Caco-2 (cell line): ENCODE measurements at regions not wholly inside any gene's neighbourhood (a gene's known extent, or its start where the extent isn't known, plus 50 kb on each side); places are given as distances from the start of the nearest gene placed in this dataset.

ENCODE experiments used
- BruUV-seq: library from RNA; stranded (reverse); fragments of 400-500 nt; replicated peaks from 2 replicates; lab custom pipeline; 2021; lab: Mats Ljungman, UMichigan
- CTCF ChIA-PET: fragments of 300-600 bp; sonication (Branson Sonifier 250); formaldehyde crosslinking; loops from one replicate; lab custom pipeline; 2022; ENCODE audit warnings: antibody characterized with exemption; lab: Charles Lee
- POLR2A ChIA-PET: fragments of 300-600 bp; sonication (Branson Sonifier 250); formaldehyde crosslinking; loops from one replicate; lab custom pipeline; 2022; ENCODE audit warnings: antibody characterized with exemption; lab: Charles Lee
- DNase-seq, 2 experiments: peaks; one replicate each; pipeline versions ENCODE4 v3.0.0 to v3.0.0-alpha.2; 2020 to 2022
- H3K27me3 ChIP-seq: replicated peaks from 2 replicates; pipeline ENCODE4 v1.6.0; 2011; ENCODE audit warnings: low read length; ENCODE audit not compliant: control insufficient read depth, insufficient read depth
- H3K36me3 ChIP-seq: 2 replicates; pipeline ENCODE4 v1.5.1; 2011; ENCODE audit warnings: low read length; ENCODE audit not compliant: control insufficient read depth, insufficient read depth
- H3K4me1 ChIP-seq: fragments of 250-450 bp; sonication (Bioruptor Pico); 2 replicates; pipeline ENCODE4 v1.5.1; 2020; ENCODE audit warnings: mild to moderate bottlenecking
- H3K4me3 ChIP-seq: 2 replicates; pipeline ENCODE4 v1.5.1; 2011; ENCODE audit warnings: low read depth, mild to moderate bottlenecking, control low read depth, low read length
- H3K9me3 ChIP-seq: fragments of 250-450 bp; sonication (Bioruptor Pico); 2 replicates; pipeline ENCODE4 v1.5.1; 2020; ENCODE audit warnings: mild to moderate bottlenecking, moderate library complexity
- H3K27ac Mint-ChIP-seq: one replicate; pipeline ENCODE4 v1.8.0; 2022; ENCODE audit warnings: mixed read lengths; ENCODE audit not compliant: unreplicated experiment
- H3K27me3 Mint-ChIP-seq: one replicate; pipeline ENCODE4 v1.8.0; 2022; ENCODE audit warnings: mixed read lengths; ENCODE audit not compliant: insufficient read depth, unreplicated experiment
- H3K36me3 Mint-ChIP-seq: one replicate; pipeline ENCODE4 v1.8.0; 2022; ENCODE audit warnings: mild to moderate bottlenecking, mixed read lengths; ENCODE audit not compliant: insufficient read depth, unreplicated experiment
- H3K4me1 Mint-ChIP-seq: one replicate; pipeline ENCODE4 v1.8.0; 2022; ENCODE audit warnings: low read depth, mixed read lengths; ENCODE audit not compliant: unreplicated experiment
- H3K4me3 Mint-ChIP-seq: one replicate; pipeline ENCODE4 v1.8.0; 2022; ENCODE audit warnings: mild to moderate bottlenecking, moderate library complexity, mixed read lengths; ENCODE audit not compliant: unreplicated experiment
- H3K9me3 Mint-ChIP-seq: one replicate; pipeline ENCODE4 v1.8.0; 2022; ENCODE audit warnings: mixed read lengths; ENCODE audit not compliant: unreplicated experiment
- intact Hi-C: fragments of 100-400 bp; cut with micrococcal nuclease; formaldehyde crosslinking; loops from one replicate; pipeline ENCODE4 v1.10.0; 2022; ENCODE audit not compliant: unreplicated experiment
- TF ChIP-seq, protein P1 (sequence below), 2 experiments: fragments of 200-600 bp in 1 of 2; IDR thresholded peaks; 1 replicate in 1 of 2; 2 replicates in 1 of 2; pipeline versions ENCODE4 v1.5.1 to v1.8.0; 2011 to 2022; ENCODE audit warnings: antibody characterized with exemption in 1 of 2, control low read depth in 1 of 2, inconsistent platforms in 1 of 2, low read depth in 1 of 2, low read length in 1 of 2, mild to moderate bottlenecking in 1 of 2, moderate library complexity in 1 of 2; ENCODE audit not compliant: insufficient read depth in 1 of 2, severe bottlenecking in 1 of 2, unreplicated experiment in 1 of 2

DNA sequence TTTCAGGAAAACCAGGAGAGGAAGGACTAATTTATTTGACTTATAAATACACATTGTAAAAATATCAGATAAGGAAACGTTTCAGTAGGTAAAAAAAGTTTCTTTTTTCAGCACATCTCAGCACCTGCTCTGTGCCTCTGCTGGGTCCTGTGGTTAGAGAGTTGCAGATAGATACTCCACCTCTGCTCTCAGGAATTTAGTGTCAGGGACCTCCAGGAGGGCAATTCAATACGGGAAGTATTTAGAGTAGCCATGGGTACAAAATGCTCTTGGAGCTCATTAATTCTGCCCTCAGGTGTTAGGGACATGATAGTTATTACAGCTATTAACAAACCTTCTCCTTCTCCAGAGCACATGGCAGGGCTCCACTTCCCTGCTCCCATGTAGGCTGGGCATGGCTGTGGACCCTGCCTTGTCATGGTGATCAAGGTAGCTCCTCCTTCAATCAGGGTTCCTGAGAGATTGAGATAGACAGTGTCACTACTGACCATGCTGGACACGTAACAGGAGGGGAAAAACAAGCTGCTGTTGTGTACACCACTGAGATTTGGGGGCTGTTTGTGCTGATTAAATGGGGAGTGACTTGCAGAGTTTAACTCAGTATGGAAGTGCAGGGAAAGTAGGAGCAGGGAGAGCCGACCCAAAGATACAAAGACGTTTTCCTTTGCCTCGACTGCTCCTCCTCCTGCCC lies 185.6 kb upstream of the COPS8 start:
- CTCF ChIA-PET: no interaction called here
- no peak for DNase-seq

DNA sequence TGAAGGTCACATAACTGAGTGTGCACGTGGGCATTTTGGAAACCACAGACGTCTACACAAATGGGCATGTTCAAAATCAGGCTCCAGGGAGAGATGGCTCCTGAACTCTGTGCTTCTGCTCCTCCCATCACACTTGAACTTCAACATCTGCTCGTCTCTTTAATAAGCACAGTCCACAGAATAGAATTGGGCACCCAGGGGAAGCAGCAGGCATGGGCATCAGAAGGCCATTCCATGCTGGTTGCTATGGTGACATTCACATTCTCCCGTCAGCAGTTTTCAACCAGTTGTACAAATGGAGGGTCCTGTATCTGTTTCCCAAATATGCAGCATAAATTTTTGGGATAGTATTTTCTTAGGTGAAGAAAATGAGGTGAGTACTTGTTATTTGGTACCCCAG lies 183.7 kb upstream of the COPS8 start:
- POLR2A ChIA-PET: no interaction called here
- Histone ChIP-seq H3K4me1 (no peaks in the 10 kb centered on the region), H3K4me3 (no peak overlapping the region), H3K9me3 (no peaks in the 10 kb centered on the region), H3K36me3 (no peaks in the 10 kb centered on the region), H3K27me3 (no peaks in the 10 kb centered on the region)
- intact Hi-C loops: no loop called here
- TF ChIP-seq, protein P1, sequence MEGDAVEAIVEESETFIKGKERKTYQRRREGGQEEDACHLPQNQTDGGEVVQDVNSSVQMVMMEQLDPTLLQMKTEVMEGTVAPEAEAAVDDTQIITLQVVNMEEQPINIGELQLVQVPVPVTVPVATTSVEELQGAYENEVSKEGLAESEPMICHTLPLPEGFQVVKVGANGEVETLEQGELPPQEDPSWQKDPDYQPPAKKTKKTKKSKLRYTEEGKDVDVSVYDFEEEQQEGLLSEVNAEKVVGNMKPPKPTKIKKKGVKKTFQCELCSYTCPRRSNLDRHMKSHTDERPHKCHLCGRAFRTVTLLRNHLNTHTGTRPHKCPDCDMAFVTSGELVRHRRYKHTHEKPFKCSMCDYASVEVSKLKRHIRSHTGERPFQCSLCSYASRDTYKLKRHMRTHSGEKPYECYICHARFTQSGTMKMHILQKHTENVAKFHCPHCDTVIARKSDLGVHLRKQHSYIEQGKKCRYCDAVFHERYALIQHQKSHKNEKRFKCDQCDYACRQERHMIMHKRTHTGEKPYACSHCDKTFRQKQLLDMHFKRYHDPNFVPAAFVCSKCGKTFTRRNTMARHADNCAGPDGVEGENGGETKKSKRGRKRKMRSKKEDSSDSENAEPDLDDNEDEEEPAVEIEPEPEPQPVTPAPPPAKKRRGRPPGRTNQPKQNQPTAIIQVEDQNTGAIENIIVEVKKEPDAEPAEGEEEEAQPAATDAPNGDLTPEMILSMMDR (IDR thresholded peaks at IDR 0.05; ENCODE audit: insufficient read depth in 1 of 2, low read depth in 1 of 2, low read length in 1 of 2, severe bottlenecking in 1 of 2, unreplicated experiment in 1 of 2): no peak
- H3K36me3 Mint-ChIP-seq: no peaks in the 10 kb centered on the region
- no peaks in the 10 kb centered on the region for H3K27me3 Mint-ChIP-seq
- H3K4me3 Mint-ChIP-seq: no peak overlapping the region
- H3K9me3 Mint-ChIP-seq: peaks cover 4% of the 10 kb centered on the region
- CTCF ChIA-PET: no interaction called here
- H3K4me1 Mint-ChIP-seq: no peaks in the 10 kb centered on the region
- no TSS peak for BruUV-seq
- no peak for DNase-seq
- H3K27ac Mint-ChIP-seq: no peak overlapping the region

More for the DNA sequence above, 185.6 kb upstream of the COPS8 start:
- Mint-ChIP-seq H3K4me1 (peaks cover 5% of the 10 kb centered on the region), H3K36me3 (no peaks in the 10 kb centered on the region), H3K4me3 (no peak overlapping the region), H3K9me3 (peaks cover 14% of the 10 kb centered on the region), H3K27me3 (no peaks in the 10 kb centered on the region), H3K27ac (no peak overlapping the region)
- TF ChIP-seq, protein P1 (IDR thresholded peaks at IDR 0.05; ENCODE audit: insufficient read depth in 1 of 2, low read depth in 1 of 2, low read length in 1 of 2, severe bottlenecking in 1 of 2, unreplicated experiment in 1 of 2): no peak
- no peaks in the 10 kb centered on the region for H3K4me1 ChIP-seq
- H3K36me3 ChIP-seq: no peaks in the 10 kb centered on the region
- H3K9me3 ChIP-seq: no peaks in the 10 kb centered on the region
- H3K4me3 ChIP-seq: no peak overlapping the region
- intact Hi-C loops: loop anchor here (5.0 to 10.0 kb wide), 2 partner anchors 75 to 127 kb away; no protein-coding TSS in a partner anchor
- no peaks in the 10 kb centered on the region for H3K27me3 ChIP-seq
- no TSS peak for BruUV-seq
- POLR2A ChIA-PET: no interaction called here

DNA sequence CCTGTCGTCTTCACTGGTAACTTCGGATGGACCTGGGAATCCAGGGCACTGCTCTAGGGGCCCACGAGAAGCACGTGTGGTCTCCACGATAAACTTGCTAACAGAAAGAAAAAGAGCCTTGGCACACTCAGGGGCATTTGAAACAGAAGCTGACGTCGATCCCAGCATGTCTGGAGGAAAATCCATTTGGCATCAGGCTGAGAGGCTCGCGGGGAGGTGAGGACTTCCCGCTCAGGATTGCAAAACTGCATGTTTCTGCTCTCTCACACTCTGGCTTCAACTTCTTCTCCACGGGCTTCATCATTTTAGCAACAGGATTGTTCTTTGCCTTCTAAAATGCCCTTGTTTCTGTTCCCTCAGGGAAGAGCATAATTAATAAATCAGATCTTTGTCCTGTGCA lies 181.7 kb upstream of the COPS8 start:
- no peak overlapping the region for H3K27ac Mint-ChIP-seq
- TF ChIP-seq, protein P1 (IDR thresholded peaks at IDR 0.05; ENCODE audit: insufficient read depth in 1 of 2, low read depth in 1 of 2, low read length in 1 of 2, severe bottlenecking in 1 of 2, unreplicated experiment in 1 of 2): no peak
- no peak for DNase-seq
- Histone ChIP-seq H3K36me3 (no peaks in the 10 kb centered on the region), H3K27me3 (no peaks in the 10 kb centered on the region), H3K4me3 (no peak overlapping the region), H3K9me3 (no peaks in the 10 kb centered on the region), H3K4me1 (no peaks in the 10 kb centered on the region)
- no peak overlapping the region for H3K4me3 Mint-ChIP-seq
- intact Hi-C loops: no loop called here
- BruUV-seq: no TSS peak
- no peaks in the 10 kb centered on the region for H3K9me3 Mint-ChIP-seq
- H3K4me1 Mint-ChIP-seq: no peaks in the 10 kb centered on the region
- H3K27me3 Mint-ChIP-seq: no peaks in the 10 kb centered on the region
- H3K36me3 Mint-ChIP-seq: no peaks in the 10 kb centered on the region
- ChIA-PET CTCF (no interaction called here), POLR2A (no interaction called here)
